Neural progenitor cell (in vitro differentiated cells): ENCODE measurements at regions not wholly inside any gene's neighbourhood (a gene's known extent, or its start where the extent isn't known, plus 50 kb on each side); places are given as distances from the start of the nearest gene placed in this dataset.

Experiments used
- CTCF ChIP-seq: fragments of 200-600 bp; sonication (generic); IDR thresholded peaks from 2 replicates; pipeline ENCODE4 v1.5.1; 2017; ENCODE audit warnings: antibody characterized with exemption, mild to moderate bottlenecking
- EZH2phosphoT487 ChIP-seq: fragments of 200-600 bp; sonication (generic); IDR thresholded peaks from 2 replicates; pipeline ENCODE4 v1.6.1; 2017; ENCODE audit warnings: antibody characterized with exemption

- no peak for TF ChIP-seq CTCF
- TF ChIP-seq EZH2phosphoT487, result no peak
Observed at GRCh38 chr14:106058342-106058741, 532.0 kb downstream of the TMEM121 start.
